ENCODE measurements at regions not wholly inside any gene's neighbourhood (a gene's known extent, or its start where the extent isn't known, plus 50 kb on each side); places are given as distances from the start of the nearest gene placed in this dataset.
A peak's percentile ranks its signal among the peaks of the same experiment; 100 is the strongest.

DNA sequence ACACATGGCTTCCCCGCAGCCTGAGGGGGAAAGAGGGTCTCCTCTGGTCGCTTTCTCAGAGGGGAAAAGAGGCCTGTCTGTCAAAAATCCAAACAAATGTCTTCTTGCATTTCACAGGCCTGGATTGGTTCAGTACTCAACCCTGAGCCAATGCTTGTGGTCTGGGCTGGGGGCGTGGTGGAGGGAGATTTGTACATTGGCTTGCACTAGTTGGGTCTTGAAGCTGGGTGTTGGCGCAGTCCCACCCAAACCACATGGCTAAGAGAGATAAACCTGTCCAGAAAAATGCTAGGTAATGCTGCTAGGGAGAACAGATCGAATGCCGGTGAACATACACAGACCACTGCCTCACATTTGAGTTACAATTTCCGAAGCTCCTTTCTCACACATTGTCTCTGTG is 461.6 kb downstream of the MED13L start:
- Histone ChIP-seq H3K4me3 (no peak overlapping the region), H3K27ac (no peak overlapping the region), H3K9me3 (no peaks in the 10 kb centered on the region), H3K27me3 (no peaks in the 10 kb centered on the region), H3K4me1 (no peaks in the 10 kb centered on the region), H3K36me3 (no peaks in the 10 kb centered on the region)
- TF ChIP-seq, protein P1, sequence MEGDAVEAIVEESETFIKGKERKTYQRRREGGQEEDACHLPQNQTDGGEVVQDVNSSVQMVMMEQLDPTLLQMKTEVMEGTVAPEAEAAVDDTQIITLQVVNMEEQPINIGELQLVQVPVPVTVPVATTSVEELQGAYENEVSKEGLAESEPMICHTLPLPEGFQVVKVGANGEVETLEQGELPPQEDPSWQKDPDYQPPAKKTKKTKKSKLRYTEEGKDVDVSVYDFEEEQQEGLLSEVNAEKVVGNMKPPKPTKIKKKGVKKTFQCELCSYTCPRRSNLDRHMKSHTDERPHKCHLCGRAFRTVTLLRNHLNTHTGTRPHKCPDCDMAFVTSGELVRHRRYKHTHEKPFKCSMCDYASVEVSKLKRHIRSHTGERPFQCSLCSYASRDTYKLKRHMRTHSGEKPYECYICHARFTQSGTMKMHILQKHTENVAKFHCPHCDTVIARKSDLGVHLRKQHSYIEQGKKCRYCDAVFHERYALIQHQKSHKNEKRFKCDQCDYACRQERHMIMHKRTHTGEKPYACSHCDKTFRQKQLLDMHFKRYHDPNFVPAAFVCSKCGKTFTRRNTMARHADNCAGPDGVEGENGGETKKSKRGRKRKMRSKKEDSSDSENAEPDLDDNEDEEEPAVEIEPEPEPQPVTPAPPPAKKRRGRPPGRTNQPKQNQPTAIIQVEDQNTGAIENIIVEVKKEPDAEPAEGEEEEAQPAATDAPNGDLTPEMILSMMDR (IDR thresholded peaks at IDR 0.05) = no peak
- TF ChIP-seq POLR2A (IDR thresholded peaks at IDR 0.05) (no peak), POLR2AphosphoS5 (IDR thresholded peaks at IDR 0.05) (no peak)
- no peak for DNase-seq (ENCODE audit: low spot score in 2 of 2)
- intact Hi-C loops (cut with DNase I; ENCODE audit: low total_unique reads) = no loop called here

DNA sequence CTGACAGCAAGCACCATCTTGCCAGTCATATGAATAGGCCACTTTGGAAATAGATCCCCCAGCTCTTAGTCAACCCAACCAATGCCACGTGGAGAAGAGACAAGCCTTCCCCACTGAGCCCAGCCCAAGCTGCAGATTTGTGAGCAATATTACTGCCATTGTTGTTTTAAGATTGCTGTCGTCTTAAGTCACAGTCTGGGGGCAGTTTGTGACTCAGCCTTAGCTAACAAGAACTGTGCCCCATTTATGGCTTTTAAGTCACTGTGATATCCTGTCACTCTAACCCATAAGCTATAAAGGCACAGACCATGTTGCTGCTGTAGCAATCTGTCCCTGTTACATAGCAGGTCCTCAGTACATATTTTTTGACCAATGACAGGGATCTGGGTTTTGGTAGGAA is 464.2 kb downstream of the MED13L start:
- Histone ChIP-seq H3K27me3 (no peaks in the 10 kb centered on the region), H3K27ac (no peak overlapping the region), H3K4me1 (no peaks in the 10 kb centered on the region), H3K36me3 (no peaks in the 10 kb centered on the region), H3K9me3 (no peaks in the 10 kb centered on the region), H3K4me3 (no peak overlapping the region)
- intact Hi-C loops (cut with DNase I; ENCODE audit: low total_unique reads) = no loop called here
- DNase-seq (ENCODE audit: low spot score in 2 of 2) = no peak
- TF ChIP-seq POLR2A (IDR thresholded peaks at IDR 0.05) = no peak
- TF ChIP-seq, protein P1 (IDR thresholded peaks at IDR 0.05) = no peak
- no peak for TF ChIP-seq POLR2AphosphoS5 (IDR thresholded peaks at IDR 0.05)

DNA sequence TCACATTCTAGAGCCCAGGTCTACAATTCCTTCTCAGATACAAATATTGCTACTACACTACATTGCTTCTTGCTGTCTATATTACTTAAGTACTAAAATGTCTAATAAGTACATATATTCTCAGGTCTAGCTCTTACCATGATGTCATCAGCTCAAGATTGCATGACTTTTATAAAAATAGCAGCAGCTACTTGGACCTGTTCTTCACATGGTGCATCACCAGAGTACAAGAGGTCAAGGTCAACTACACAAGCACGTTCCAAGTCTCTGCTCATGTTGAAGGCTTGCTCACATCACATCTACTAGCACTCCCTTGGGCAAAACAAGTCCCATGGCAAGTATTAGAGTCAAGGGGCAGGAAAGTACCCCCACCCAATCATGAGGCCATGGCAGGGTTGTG is 465.6 kb downstream of the MED13L start:
- no peaks in the 10 kb centered on the region for H3K27me3 ChIP-seq
- H3K4me3 ChIP-seq = no peak overlapping the region
- no peak overlapping the region for H3K27ac ChIP-seq
- H3K4me1 ChIP-seq = no peaks in the 10 kb centered on the region
- H3K36me3 ChIP-seq = no peaks in the 10 kb centered on the region
- intact Hi-C loops (cut with DNase I; ENCODE audit: low total_unique reads) = no loop called here
- no peak for DNase-seq (ENCODE audit: low spot score in 2 of 2)
- TF ChIP-seq, protein P1 (IDR thresholded peaks at IDR 0.05) = no peak
- TF ChIP-seq POLR2AphosphoS5 (IDR thresholded peaks at IDR 0.05) (peak in 1 of 3 donors; percentile 50), POLR2A (IDR thresholded peaks at IDR 0.05) (no peak)
- H3K9me3 ChIP-seq = no peaks in the 10 kb centered on the region

DNA sequence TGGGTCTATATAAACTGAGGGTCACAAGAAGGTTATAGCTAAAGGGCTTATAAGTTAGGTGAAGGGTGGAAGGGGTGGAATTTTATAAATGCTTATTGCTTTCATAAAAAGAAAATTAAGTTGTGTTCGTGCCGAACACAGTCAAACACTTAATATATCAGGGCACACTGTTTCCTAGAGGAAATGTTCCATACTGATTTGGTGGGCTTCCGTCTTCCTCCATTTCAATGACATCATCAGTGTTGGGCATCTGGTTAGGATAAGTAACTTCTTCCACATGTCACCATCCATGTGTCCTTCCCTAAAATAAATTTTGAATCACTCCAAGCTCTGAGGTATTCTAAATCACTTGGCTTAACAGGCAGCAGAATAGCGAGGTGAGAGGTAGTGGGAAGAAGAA is 466.4 kb downstream of the MED13L start:
- DNase-seq (ENCODE audit: low spot score in 2 of 2) = no peak
- TF ChIP-seq, protein P1 (IDR thresholded peaks at IDR 0.05) = no peak
- TF ChIP-seq POLR2AphosphoS5 (IDR thresholded peaks at IDR 0.05) = no peak
- no peak for TF ChIP-seq POLR2A (IDR thresholded peaks at IDR 0.05)
- Histone ChIP-seq H3K27ac (peak overlapping the region in 1 of 2 donors; percentile 43), H3K36me3 (no peaks in the 10 kb centered on the region), H3K4me1 (no peaks in the 10 kb centered on the region), H3K9me3 (no peaks in the 10 kb centered on the region), H3K4me3 (no peak overlapping the region), H3K27me3 (no peaks in the 10 kb centered on the region)
- intact Hi-C loops (cut with DNase I; ENCODE audit: low total_unique reads) = no loop called here

DNA sequence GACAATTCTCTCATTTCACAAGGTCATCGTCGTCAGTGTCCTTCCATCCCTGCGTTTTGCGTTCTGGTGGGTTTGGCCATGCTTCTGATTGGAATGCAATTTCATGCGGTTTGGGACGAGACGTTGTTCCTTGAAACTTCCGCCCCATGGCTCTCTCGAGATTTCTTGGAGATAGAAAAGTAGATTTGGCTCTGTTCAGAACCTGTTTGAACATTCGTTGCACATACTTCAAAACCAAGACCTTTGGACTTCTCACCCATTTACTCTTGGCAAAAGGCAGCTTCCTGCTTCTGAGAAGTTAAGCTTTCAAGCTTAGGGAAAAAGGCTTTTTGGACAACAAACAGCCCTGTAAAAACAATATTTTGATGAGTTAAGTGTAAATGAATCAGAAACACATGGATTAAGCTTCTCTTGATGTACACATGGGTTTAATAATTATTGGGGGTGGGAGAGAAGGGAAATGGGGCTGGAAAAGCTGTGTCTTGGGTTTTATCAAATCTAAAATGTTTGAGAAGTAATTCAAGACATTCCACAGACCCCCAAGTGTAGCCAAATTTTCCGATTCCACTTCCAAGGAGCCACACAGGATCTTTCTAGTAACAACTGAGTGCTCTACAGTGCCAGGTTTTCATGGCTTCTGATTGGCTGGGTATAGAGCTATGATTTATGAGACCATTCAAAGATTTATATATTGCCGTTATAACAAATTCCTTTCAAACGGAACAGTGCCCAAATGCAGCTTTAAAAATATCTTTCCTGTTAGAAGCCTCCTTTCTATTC is 467.2 kb downstream of the MED13L start:
- Histone ChIP-seq H3K27ac (peak overlapping the region; percentile 38 to 55), H3K9me3 (no peaks in the 10 kb centered on the region), H3K4me1 (no peaks in the 10 kb centered on the region), H3K36me3 (no peaks in the 10 kb centered on the region), H3K4me3 (no peak overlapping the region), H3K27me3 (no peaks in the 10 kb centered on the region)
- intact Hi-C loops (cut with DNase I; ENCODE audit: low total_unique reads) = no loop called here
- DNase-seq (ENCODE audit: low spot score in 2 of 2) = no peak
- TF ChIP-seq POLR2AphosphoS5 (IDR thresholded peaks at IDR 0.05) (peak in 2 of 3 donors; percentile 41 to 49), POLR2A (IDR thresholded peaks at IDR 0.05) (no peak)
